ENCODE measurements at regions not wholly inside any gene's neighbourhood (a gene's known extent, or its start where the extent isn't known, plus 50 kb on each side); places are given as distances from the start of the nearest gene placed in this dataset.

DNA sequence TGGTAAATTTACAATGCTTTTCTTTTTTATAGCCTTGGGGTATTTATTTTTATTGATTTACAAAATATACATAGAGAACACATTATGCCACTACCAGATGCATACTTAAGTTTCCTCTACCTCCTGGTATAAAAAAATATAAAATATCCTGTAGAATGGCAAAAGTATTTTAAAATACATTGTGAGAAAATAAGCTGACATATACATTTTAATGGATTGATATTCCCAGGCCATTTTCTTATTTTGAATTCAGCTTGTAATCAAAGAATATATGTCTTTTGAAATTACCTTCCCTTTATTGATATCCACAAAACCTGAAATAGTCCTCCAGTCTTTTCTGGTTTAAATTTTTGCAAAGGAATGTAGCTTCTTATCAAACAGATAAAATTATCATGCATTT lies 923.9 kb downstream of the CDH18 start:
- TF ChIP-seq, protein P1, sequence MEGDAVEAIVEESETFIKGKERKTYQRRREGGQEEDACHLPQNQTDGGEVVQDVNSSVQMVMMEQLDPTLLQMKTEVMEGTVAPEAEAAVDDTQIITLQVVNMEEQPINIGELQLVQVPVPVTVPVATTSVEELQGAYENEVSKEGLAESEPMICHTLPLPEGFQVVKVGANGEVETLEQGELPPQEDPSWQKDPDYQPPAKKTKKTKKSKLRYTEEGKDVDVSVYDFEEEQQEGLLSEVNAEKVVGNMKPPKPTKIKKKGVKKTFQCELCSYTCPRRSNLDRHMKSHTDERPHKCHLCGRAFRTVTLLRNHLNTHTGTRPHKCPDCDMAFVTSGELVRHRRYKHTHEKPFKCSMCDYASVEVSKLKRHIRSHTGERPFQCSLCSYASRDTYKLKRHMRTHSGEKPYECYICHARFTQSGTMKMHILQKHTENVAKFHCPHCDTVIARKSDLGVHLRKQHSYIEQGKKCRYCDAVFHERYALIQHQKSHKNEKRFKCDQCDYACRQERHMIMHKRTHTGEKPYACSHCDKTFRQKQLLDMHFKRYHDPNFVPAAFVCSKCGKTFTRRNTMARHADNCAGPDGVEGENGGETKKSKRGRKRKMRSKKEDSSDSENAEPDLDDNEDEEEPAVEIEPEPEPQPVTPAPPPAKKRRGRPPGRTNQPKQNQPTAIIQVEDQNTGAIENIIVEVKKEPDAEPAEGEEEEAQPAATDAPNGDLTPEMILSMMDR (IDR thresholded peaks at IDR 0.05; ENCODE audit: borderline replicate concordance, extremely low read depth, low read length, poor library complexity, severe bottlenecking): no peak
- TF ChIP-seq EZH2 (IDR thresholded peaks at IDR 0.05; ENCODE audit: borderline replicate concordance, low read depth, low read length, severe bottlenecking): no peak
- no peak overlapping the region for H3K4me3 ChIP-seq (ENCODE audit: low read depth in 1 of 2, low read length in 2 of 2)
- ATAC-seq (ENCODE audit: insufficient read depth, low read depth) (no peak), DNase-seq (no peak)
- H4K20me1 ChIP-seq (ENCODE audit: insufficient read depth, low read length): no peaks in the 10 kb centered on the region
- H3K4me2 ChIP-seq (ENCODE audit: insufficient read depth, low read length): no peak overlapping the region
- H2AFZ ChIP-seq (ENCODE audit: low read depth, low read length): no peak overlapping the region
- no peaks in the 10 kb centered on the region for H3K27me3 ChIP-seq (ENCODE audit: insufficient read depth, low read length, poor library complexity)
- no peak overlapping the region for H3K9ac ChIP-seq (ENCODE audit: low read depth, low read length)
- no peaks in the 10 kb centered on the region for H3K9me3 ChIP-seq (ENCODE audit: insufficient read depth, low read length, severe bottlenecking)
- no peaks in the 10 kb centered on the region for H3K36me3 ChIP-seq (ENCODE audit: insufficient read depth, low read length)
- H3K27ac ChIP-seq (ENCODE audit: low read length): no peak overlapping the region
- H3K79me2 ChIP-seq (ENCODE audit: insufficient read depth, low read length): no peaks in the 10 kb centered on the region
- H3K4me1 ChIP-seq (ENCODE audit: insufficient read depth, low read length): no peaks in the 10 kb centered on the region

DNA sequence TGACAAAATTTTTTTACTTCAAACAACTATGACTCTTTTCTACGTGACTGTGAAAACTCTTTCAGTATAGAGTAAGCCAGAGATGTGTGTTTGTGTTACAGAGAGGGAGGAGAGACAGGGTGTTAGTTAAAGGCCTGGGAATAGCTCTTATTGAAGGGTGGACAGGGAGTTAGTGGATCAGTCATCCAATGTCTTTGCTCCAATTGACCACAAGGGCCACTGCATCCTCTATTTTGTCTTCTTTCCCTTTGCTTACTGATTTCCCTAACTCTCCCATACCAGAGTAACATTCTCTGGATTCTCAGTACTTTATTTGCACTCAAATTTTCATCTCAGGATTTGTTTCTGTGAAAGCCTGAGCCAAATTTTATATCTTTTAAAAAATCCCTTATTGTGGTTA lies 920.3 kb downstream of the CDH18 start:
- Histone ChIP-seq H3K27me3 (ENCODE audit: insufficient read depth, low read length, poor library complexity) (no peaks in the 10 kb centered on the region), H3K9me3 (ENCODE audit: insufficient read depth, low read length, severe bottlenecking) (no peaks in the 10 kb centered on the region), H3K79me2 (ENCODE audit: insufficient read depth, low read length) (no peaks in the 10 kb centered on the region), H4K20me1 (ENCODE audit: insufficient read depth, low read length) (no peaks in the 10 kb centered on the region), H3K36me3 (ENCODE audit: insufficient read depth, low read length) (no peaks in the 10 kb centered on the region), H3K4me3 (ENCODE audit: low read depth in 1 of 2, low read length in 2 of 2) (no peak overlapping the region), H3K27ac (ENCODE audit: low read length) (no peak overlapping the region), H3K4me1 (ENCODE audit: insufficient read depth, low read length) (no peaks in the 10 kb centered on the region), H3K4me2 (ENCODE audit: insufficient read depth, low read length) (no peak overlapping the region), H2AFZ (ENCODE audit: low read depth, low read length) (no peak overlapping the region), H3K9ac (ENCODE audit: low read depth, low read length) (no peak overlapping the region)
- TF ChIP-seq, protein P1 (IDR thresholded peaks at IDR 0.05; ENCODE audit: borderline replicate concordance, extremely low read depth, low read length, poor library complexity, severe bottlenecking): no peak
- TF ChIP-seq EZH2 (IDR thresholded peaks at IDR 0.05; ENCODE audit: borderline replicate concordance, low read depth, low read length, severe bottlenecking): no peak
- ATAC-seq (ENCODE audit: insufficient read depth, low read depth) (no peak), DNase-seq (no peak)

DNA sequence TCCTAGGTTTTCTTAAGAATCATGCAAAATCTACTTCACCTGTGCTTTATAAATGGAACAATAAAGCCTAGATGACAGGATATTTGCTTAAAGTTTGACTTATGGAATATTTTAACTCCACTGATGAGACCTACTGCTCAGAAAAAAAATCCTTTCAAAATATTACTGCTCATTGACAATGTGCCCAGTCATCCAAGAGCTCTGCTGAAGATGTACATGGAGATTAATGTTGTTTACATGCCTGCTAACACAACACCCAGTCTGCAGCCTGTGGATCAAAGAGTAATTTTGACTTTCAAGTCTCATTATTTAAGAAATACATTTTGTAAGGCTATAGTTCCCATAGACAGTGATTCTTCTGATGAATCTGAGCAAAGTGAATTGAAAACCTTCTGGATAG lies 889.6 kb downstream of the CDH18 start:
- H3K9me3 ChIP-seq (ENCODE audit: insufficient read depth, low read length, severe bottlenecking): no peaks in the 10 kb centered on the region
- DNase-seq (no peak), ATAC-seq (ENCODE audit: insufficient read depth, low read depth) (no peak)
- H3K9ac ChIP-seq (ENCODE audit: low read depth, low read length): no peak overlapping the region
- no peak overlapping the region for H3K4me3 ChIP-seq (ENCODE audit: low read depth in 1 of 2, low read length in 2 of 2)
- H3K4me1 ChIP-seq (ENCODE audit: insufficient read depth, low read length): no peaks in the 10 kb centered on the region
- H3K36me3 ChIP-seq (ENCODE audit: insufficient read depth, low read length): no peaks in the 10 kb centered on the region
- no peaks in the 10 kb centered on the region for H4K20me1 ChIP-seq (ENCODE audit: insufficient read depth, low read length)
- H3K27ac ChIP-seq (ENCODE audit: low read length): no peak overlapping the region
- TF ChIP-seq EZH2 (IDR thresholded peaks at IDR 0.05; ENCODE audit: borderline replicate concordance, low read depth, low read length, severe bottlenecking): no peak
- TF ChIP-seq, protein P1 (IDR thresholded peaks at IDR 0.05; ENCODE audit: borderline replicate concordance, extremely low read depth, low read length, poor library complexity, severe bottlenecking): no peak
- no peak overlapping the region for H3K4me2 ChIP-seq (ENCODE audit: insufficient read depth, low read length)
- no peaks in the 10 kb centered on the region for H3K79me2 ChIP-seq (ENCODE audit: insufficient read depth, low read length)
- no peaks in the 10 kb centered on the region for H3K27me3 ChIP-seq (ENCODE audit: insufficient read depth, low read length, poor library complexity)
- no peak overlapping the region for H2AFZ ChIP-seq (ENCODE audit: low read depth, low read length)

DNA sequence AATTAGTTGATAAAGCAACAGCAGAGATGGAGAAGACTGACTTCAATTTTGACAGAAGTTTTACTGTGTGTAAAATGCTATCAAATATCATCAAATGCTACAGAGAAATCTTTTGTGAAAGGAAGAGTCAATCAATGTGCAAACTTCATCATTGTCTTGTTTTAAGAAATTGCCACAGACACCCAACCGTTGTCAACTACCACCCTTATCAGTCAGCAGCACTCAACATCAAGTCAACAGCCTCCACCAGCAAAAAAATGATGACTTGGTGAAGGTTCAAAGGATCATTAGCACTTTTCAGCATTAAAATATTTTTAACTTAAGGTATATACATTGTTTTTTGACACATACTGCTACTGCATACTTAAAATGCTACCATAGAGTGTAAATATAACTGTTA lies 888.8 kb downstream of the CDH18 start:
- no peaks in the 10 kb centered on the region for H3K4me1 ChIP-seq (ENCODE audit: insufficient read depth, low read length)
- H3K4me2 ChIP-seq (ENCODE audit: insufficient read depth, low read length): no peak overlapping the region
- DNase-seq (no peak), ATAC-seq (ENCODE audit: insufficient read depth, low read depth) (no peak)
- no peak overlapping the region for H2AFZ ChIP-seq (ENCODE audit: low read depth, low read length)
- H3K27me3 ChIP-seq (ENCODE audit: insufficient read depth, low read length, poor library complexity): no peaks in the 10 kb centered on the region
- no peak overlapping the region for H3K27ac ChIP-seq (ENCODE audit: low read length)
- H3K9me3 ChIP-seq (ENCODE audit: insufficient read depth, low read length, severe bottlenecking): no peaks in the 10 kb centered on the region
- H3K4me3 ChIP-seq (ENCODE audit: low read depth in 1 of 2, low read length in 2 of 2): no peak overlapping the region
- H4K20me1 ChIP-seq (ENCODE audit: insufficient read depth, low read length): no peaks in the 10 kb centered on the region
- H3K36me3 ChIP-seq (ENCODE audit: insufficient read depth, low read length): no peaks in the 10 kb centered on the region
- no peaks in the 10 kb centered on the region for H3K79me2 ChIP-seq (ENCODE audit: insufficient read depth, low read length)
- TF ChIP-seq, protein P1 (IDR thresholded peaks at IDR 0.05; ENCODE audit: borderline replicate concordance, extremely low read depth, low read length, poor library complexity, severe bottlenecking): no peak
- TF ChIP-seq EZH2 (IDR thresholded peaks at IDR 0.05; ENCODE audit: borderline replicate concordance, low read depth, low read length, severe bottlenecking): no peak
- H3K9ac ChIP-seq (ENCODE audit: low read depth, low read length): no peak overlapping the region

Data from DND-41 (cell line).